GM06990 (cell line): ENCODE measurements at regions not wholly inside any gene's neighbourhood (a gene's known extent, or its start where the extent isn't known, plus 50 kb on each side); places are given as distances from the start of the nearest gene placed in this dataset.

Source experiments
- DNase-seq: peaks from one replicate; pipeline ENCODE4 v3.0.0-alpha.2; 2011; ENCODE audit not compliant: insufficient read length; ENCODE audit errors: extremely low read depth
- H3K27me3 ChIP-seq: replicated peaks from 2 replicates; pipeline ENCODE4 v1.6.0; 2011; ENCODE audit warnings: low read length; ENCODE audit not compliant: control insufficient read depth, insufficient read depth
- H3K36me3 ChIP-seq: 2 replicates; pipeline ENCODE4 v1.5.1; 2011; ENCODE audit warnings: low read length; ENCODE audit not compliant: control insufficient read depth, insufficient read depth
- H3K4me3 ChIP-seq: replicated peaks from 2 replicates; pipeline ENCODE4 v1.5.1; 2011; ENCODE audit warnings: low read depth, mild to moderate bottlenecking, control low read depth, low read length
- CTCF ChIP-seq: IDR thresholded peaks from 2 replicates; pipeline ENCODE4 v1.5.1; 2011; ENCODE audit warnings: low read length, control low read depth, mild to moderate bottlenecking, inconsistent platforms; ENCODE audit not compliant: insufficient read depth, poor library complexity, severe bottlenecking

GRCh38 chr7:97470726-97471125 lies 261.2 kb upstream of the TAC1 start:
- no peak for DNase-seq
- H3K27me3 ChIP-seq, result no peaks in the 10 kb centered on the region
- no peaks in the 10 kb centered on the region for H3K36me3 ChIP-seq
- TF ChIP-seq CTCF, result no peak
- H3K4me3 ChIP-seq, result no peak overlapping the region

GRCh38 chr7:97471491-97471890 lies 260.4 kb upstream of the TAC1 start:
- no peak for TF ChIP-seq CTCF
- H3K36me3 ChIP-seq, result no peaks in the 10 kb centered on the region
- H3K27me3 ChIP-seq, result no peaks in the 10 kb centered on the region
- DNase-seq, result no peak
- H3K4me3 ChIP-seq, result no peak overlapping the region

- H3K27me3 ChIP-seq, result no peaks in the 10 kb centered on the region
- H3K36me3 ChIP-seq, result no peaks in the 10 kb centered on the region
- DNase-seq, result no peak
- no peak for TF ChIP-seq CTCF
- no peak overlapping the region for H3K4me3 ChIP-seq
These were observed 252.1 kb upstream of the TAC1 start for GRCh38 chr7:97479740-97480290.

GRCh38 chr7:97480772-97481390 lies 251.0 kb upstream of the TAC1 start:
- no peak for DNase-seq
- H3K36me3 ChIP-seq, result no peaks in the 10 kb centered on the region
- H3K27me3 ChIP-seq, result no peaks in the 10 kb centered on the region
- H3K4me3 ChIP-seq, result no peak overlapping the region
- TF ChIP-seq CTCF, result no peak

GRCh38 chr7:97495487-97495886 lies 236.4 kb upstream of the TAC1 start:
- DNase-seq, result no peak
- no peaks in the 10 kb centered on the region for H3K36me3 ChIP-seq
- H3K27me3 ChIP-seq, result no peaks in the 10 kb centered on the region
- TF ChIP-seq CTCF, result no peak
- no peak overlapping the region for H3K4me3 ChIP-seq

- DNase-seq, result no peak
- TF ChIP-seq CTCF, result peak; percentile 72
- Histone ChIP-seq H3K27me3 (no peaks in the 10 kb centered on the region), H3K4me3 (no peak overlapping the region), H3K36me3 (no peaks in the 10 kb centered on the region)
These were observed 232.7 kb upstream of the TAC1 start for GRCh38 chr7:97499204-97499603.
